ENCODE measurements at regions not wholly inside any gene's neighbourhood (a gene's known extent, or its start where the extent isn't known, plus 50 kb on each side); places are given as distances from the start of the nearest gene placed in this dataset.

GRCh38 chr10:117726596-117727295, 184.2 kb downstream of the EMX2 start:
- TF ChIP-seq CTCF (IDR thresholded peaks at IDR 0.05; ENCODE audit: borderline replicate concordance, extremely low read depth, low read length, poor library complexity, severe bottlenecking) (no peak), EZH2 (IDR thresholded peaks at IDR 0.05; ENCODE audit: borderline replicate concordance, low read depth, low read length, severe bottlenecking) (no peak)
